HG03060 (cell line): ENCODE measurements at regions not wholly inside any gene's neighbourhood (a gene's known extent, or its start where the extent isn't known, plus 50 kb on each side); places are given as distances from the start of the nearest gene placed in this dataset.

Experiments used
- ATAC-seq: cut with Tn5 transposase; IDR thresholded peaks from one replicate; pipeline ENCODE4 v1.9.1; 2021; ENCODE audit warnings: low read depth, moderate number of reproducible peaks; ENCODE audit not compliant: unreplicated experiment

- no peak for ATAC-seq
These were observed 88.6 kb upstream of the SPRED1 start for GRCh38 chr15:38164061-38164460.

- ATAC-seq, result no peak
These were observed 88.1 kb upstream of the SPRED1 start for GRCh38 chr15:38164507-38164906.

- ATAC-seq, result no peak
These were observed 84.1 kb upstream of the SPRED1 start for GRCh38 chr15:38168467-38169070.

GRCh38 chr15:38171973-38172372 is 80.7 kb upstream of the SPRED1 start:
- ATAC-seq, result no peak

- ATAC-seq, result no peak
These were observed 77.9 kb upstream of the SPRED1 start for GRCh38 chr15:38174691-38175090.

- ATAC-seq, result peak; percentile 89
These were observed 76.5 kb upstream of the SPRED1 start for GRCh38 chr15:38176155-38176554.

- no peak for ATAC-seq
These were observed 75.9 kb upstream of the SPRED1 start for GRCh38 chr15:38176691-38177090.

GRCh38 chr15:38182900-38183299 is 69.7 kb upstream of the SPRED1 start:
- ATAC-seq, result no peak

- no peak for ATAC-seq
These were observed 66.1 kb upstream of the SPRED1 start for GRCh38 chr15:38186507-38186906.

- ATAC-seq, result no peak
These were observed 64.9 kb upstream of the SPRED1 start for GRCh38 chr15:38187630-38188313.

- ATAC-seq, result no peak
These were observed 62.9 kb upstream of the SPRED1 start for GRCh38 chr15:38189671-38190295.

- ATAC-seq, result no peak
These were observed 62.1 kb upstream of the SPRED1 start for GRCh38 chr15:38190501-38190900.

GRCh38 chr15:38192496-38192895 is 60.1 kb upstream of the SPRED1 start:
- ATAC-seq, result no peak

GRCh38 chr15:38193496-38193895 is 59.1 kb upstream of the SPRED1 start:
- no peak for ATAC-seq

GRCh38 chr15:38195191-38195901 is 57.3 kb upstream of the SPRED1 start:
- ATAC-seq, result no peak

- ATAC-seq, result no peak
These were observed 56.6 kb upstream of the SPRED1 start for GRCh38 chr15:38196076-38196475.

GRCh38 chr15:38197553-38197952 is 55.1 kb upstream of the SPRED1 start:
- ATAC-seq, result no peak

GRCh38 chr15:38201714-38202113 is 50.9 kb upstream of the SPRED1 start:
- ATAC-seq, result no peak

- no peak for ATAC-seq
These were observed 50.3 kb upstream of the SPRED1 start for GRCh38 chr15:38202361-38202760.
